Vagina (tissue), 2 donors: ENCODE measurements at regions not wholly inside any gene's neighbourhood (a gene's known extent, or its start where the extent isn't known, plus 50 kb on each side); places are given as distances from the start of the nearest gene placed in this dataset.

Experiments used
- DNase-seq, 2 donors: peaks; one replicate each; pipeline ENCODE4 v3.0.0-alpha.2; 2017; ENCODE audit errors: extremely low spot score in 2 of 2
- H3K27ac ChIP-seq: fragments of 200-600 bp; sonication (generic); one replicate; pipeline ENCODE4 v1.5.1; 2019
- H3K27me3 ChIP-seq: fragments of 200-600 bp; sonication (generic); one replicate; pipeline ENCODE4 v1.5.1; 2019
- H3K36me3 ChIP-seq, 2 donors: fragments of 200-600 bp; sonication (generic); one replicate each; pipeline ENCODE4 v1.5.1; 2017 to 2019
- H3K4me1 ChIP-seq: fragments of 200-600 bp; sonication (generic); one replicate; pipeline ENCODE4 v1.5.1; 2019
- H3K4me3 ChIP-seq, 2 donors: fragments of 200-600 bp; sonication (generic); 1 replicate in 1 of 2; 2 replicates in 1 of 2; pipeline ENCODE4 v1.5.1; 2016 to 2019
- H3K9me3 ChIP-seq: fragments of 200-600 bp; sonication (generic); one replicate; pipeline ENCODE4 v1.5.1; 2019
- POLR2A ChIP-seq, 2 donors: fragments of 450-650 bp; IDR thresholded peaks; one replicate each; pipeline ENCODE4 v1.6.1; 2017; ENCODE audit warnings: antibody characterized with exemption in 2 of 2, mild to moderate bottlenecking in 2 of 2, moderate library complexity in 2 of 2
- POLR2AphosphoS5 ChIP-seq, 2 donors: sonication (generic); formaldehyde crosslinking; IDR thresholded peaks; one replicate each; pipeline ENCODE4 v1.9.0; 2017; ENCODE audit warnings: antibody characterized with exemption in 2 of 2, mild to moderate bottlenecking in 2 of 2, low read depth in 1 of 2; ENCODE audit not compliant: insufficient read depth in 1 of 2
- intact Hi-C: fragments of 100-400 bp; cut with DNase I; formaldehyde crosslinking; loops from one replicate; pipeline ENCODE4 v1.15.1; 2023
- TF ChIP-seq, protein P1 (sequence below), 3 experiments: fragments of 450-650 bp in 2 of 3; fragments of 200-600 bp in 1 of 3; sonication (generic) in 1 of 3; IDR thresholded peaks; one replicate each; pipeline ENCODE4 v1.5.1; 2017 to 2019; ENCODE audit warnings: antibody characterized with exemption in 3 of 3, mild to moderate bottlenecking in 2 of 3, moderate library complexity in 2 of 3

DNA sequence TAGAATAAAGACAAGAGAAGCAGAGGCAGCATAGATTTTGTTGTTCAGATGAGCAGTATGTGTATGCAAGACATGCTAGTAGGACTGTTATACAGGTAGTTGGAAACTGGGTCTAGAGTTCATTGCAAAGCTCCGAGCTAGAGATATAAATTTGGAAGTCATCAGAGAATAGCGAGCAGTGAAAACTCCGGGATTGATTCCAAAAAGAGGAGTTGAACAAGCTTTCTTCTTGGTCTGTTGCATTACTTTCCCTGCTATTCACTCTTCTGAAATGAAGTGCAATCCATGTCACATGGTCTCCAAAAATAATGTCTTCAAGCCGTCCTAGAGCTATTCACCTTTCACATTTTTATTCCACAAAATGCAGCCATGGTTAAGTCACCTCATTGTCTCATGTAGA is 67.9 kb upstream of the ZNF462 start:
- Histone ChIP-seq H3K4me3 (no peak overlapping the region), H3K9me3 (no peaks in the 10 kb centered on the region), H3K27me3 (no peaks in the 10 kb centered on the region), H3K4me1 (no peaks in the 10 kb centered on the region), H3K27ac (no peak overlapping the region), H3K36me3 (no peaks in the 10 kb centered on the region)
- DNase-seq: no peak
- intact Hi-C loops: no loop called here
- TF ChIP-seq, protein P1, sequence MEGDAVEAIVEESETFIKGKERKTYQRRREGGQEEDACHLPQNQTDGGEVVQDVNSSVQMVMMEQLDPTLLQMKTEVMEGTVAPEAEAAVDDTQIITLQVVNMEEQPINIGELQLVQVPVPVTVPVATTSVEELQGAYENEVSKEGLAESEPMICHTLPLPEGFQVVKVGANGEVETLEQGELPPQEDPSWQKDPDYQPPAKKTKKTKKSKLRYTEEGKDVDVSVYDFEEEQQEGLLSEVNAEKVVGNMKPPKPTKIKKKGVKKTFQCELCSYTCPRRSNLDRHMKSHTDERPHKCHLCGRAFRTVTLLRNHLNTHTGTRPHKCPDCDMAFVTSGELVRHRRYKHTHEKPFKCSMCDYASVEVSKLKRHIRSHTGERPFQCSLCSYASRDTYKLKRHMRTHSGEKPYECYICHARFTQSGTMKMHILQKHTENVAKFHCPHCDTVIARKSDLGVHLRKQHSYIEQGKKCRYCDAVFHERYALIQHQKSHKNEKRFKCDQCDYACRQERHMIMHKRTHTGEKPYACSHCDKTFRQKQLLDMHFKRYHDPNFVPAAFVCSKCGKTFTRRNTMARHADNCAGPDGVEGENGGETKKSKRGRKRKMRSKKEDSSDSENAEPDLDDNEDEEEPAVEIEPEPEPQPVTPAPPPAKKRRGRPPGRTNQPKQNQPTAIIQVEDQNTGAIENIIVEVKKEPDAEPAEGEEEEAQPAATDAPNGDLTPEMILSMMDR (IDR thresholded peaks at IDR 0.05): no peak
- no peak for TF ChIP-seq POLR2A (IDR thresholded peaks at IDR 0.05)
- TF ChIP-seq POLR2AphosphoS5 (IDR thresholded peaks at IDR 0.05; ENCODE audit: insufficient read depth in 1 of 2, low read depth in 1 of 2): no peak

DNA sequence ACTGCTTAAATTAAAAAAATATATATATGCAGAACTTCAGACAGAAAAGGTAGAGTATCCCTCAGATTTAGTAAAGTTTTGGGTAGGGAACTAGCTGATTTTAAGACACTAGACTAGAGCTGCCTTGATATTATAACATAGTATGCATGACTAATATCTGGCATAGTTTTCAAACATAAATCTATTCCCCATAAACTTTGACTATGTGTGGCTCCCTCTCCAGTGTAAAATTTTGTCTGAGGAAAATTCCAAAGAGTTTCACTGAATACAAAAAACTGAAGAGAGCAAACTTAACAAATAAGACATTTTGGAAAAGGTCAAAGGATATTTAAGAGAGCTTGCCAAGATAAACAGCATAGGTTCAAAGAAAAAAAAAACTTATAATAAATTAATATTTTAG is 66.2 kb upstream of the ZNF462 start:
- H3K36me3 ChIP-seq: no peaks in the 10 kb centered on the region
- no peaks in the 10 kb centered on the region for H3K27me3 ChIP-seq
- no peak overlapping the region for H3K4me3 ChIP-seq
- no peak for TF ChIP-seq POLR2AphosphoS5 (IDR thresholded peaks at IDR 0.05; ENCODE audit: insufficient read depth in 1 of 2, low read depth in 1 of 2)
- TF ChIP-seq, protein P1 (IDR thresholded peaks at IDR 0.05): no peak
- TF ChIP-seq POLR2A (IDR thresholded peaks at IDR 0.05): no peak
- no peaks in the 10 kb centered on the region for H3K4me1 ChIP-seq
- intact Hi-C loops: no loop called here
- DNase-seq: no peak
- H3K9me3 ChIP-seq: no peaks in the 10 kb centered on the region
- no peak overlapping the region for H3K27ac ChIP-seq

DNA sequence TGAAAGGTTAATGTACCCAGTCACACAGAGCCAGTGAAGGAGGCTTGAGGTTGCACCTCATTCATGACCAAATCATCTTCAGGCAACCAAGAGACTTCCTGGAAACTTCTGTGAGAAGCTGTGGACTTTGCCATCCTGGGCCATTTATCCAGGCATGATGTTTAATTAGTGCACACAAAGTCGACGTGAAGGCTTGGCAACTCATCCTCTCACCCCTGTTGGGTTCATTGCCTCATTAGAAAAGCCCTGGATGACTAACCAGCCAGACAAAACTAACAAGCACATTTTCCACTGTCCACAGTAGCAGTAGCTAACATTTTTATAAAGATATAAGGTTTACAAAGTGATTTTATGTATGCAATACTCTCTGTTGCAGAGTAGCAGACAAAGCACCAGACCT is 65.7 kb upstream of the ZNF462 start:
- H3K4me1 ChIP-seq: no peaks in the 10 kb centered on the region

DNA sequence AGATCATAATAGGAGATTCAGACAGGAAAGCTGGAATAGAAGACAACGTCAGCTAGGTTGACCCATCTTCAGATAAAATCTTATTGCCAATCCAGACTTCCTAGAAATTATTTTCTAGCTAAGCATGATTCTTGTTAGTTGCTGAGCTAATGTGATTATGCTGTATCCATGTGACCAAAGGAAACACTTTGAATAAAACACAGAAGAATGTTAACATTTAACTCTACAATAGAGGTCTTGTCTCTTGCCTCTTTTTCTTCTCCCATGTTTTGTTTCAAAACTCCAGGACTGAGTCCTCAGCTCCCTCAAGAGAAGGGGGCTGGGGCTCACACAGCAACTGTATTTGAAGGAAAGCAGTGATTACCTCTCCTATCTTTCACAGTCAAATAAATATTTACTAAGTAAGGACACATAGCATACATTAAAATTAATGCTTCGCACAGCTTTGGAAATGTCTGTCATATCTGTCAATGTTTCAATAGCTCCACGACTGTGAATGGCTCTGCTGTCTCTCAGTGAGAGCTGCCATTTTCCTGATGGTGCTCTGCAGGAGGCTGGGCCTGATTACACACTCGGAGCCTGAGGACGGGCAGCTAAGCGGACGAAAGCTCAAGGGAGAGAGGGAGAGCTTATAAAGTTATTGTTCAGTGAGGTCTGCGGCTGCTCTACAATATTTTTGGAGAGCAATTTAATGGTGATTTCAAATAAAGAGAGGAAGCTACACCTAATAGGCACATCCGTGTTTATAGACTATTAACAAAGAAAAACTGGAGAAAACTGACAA is 64.8 kb upstream of the ZNF462 start:
- TF ChIP-seq POLR2A (IDR thresholded peaks at IDR 0.05) (no peak), POLR2AphosphoS5 (IDR thresholded peaks at IDR 0.05; ENCODE audit: insufficient read depth in 1 of 2, low read depth in 1 of 2) (no peak)
- TF ChIP-seq, protein P1 (IDR thresholded peaks at IDR 0.05): no peak
- DNase-seq: no peak
- H3K36me3 ChIP-seq: no peaks in the 10 kb centered on the region
- no peak overlapping the region for H3K4me3 ChIP-seq
- no peaks in the 10 kb centered on the region for H3K27me3 ChIP-seq
- no peaks in the 10 kb centered on the region for H3K4me1 ChIP-seq
- intact Hi-C loops: no loop called here
- H3K27ac ChIP-seq: no peak overlapping the region
- no peaks in the 10 kb centered on the region for H3K9me3 ChIP-seq

More for the DNA sequence above, 65.7 kb upstream of the ZNF462 start:
- H3K4me3 ChIP-seq: no peak overlapping the region
- intact Hi-C loops: no loop called here
- H3K27me3 ChIP-seq: no peaks in the 10 kb centered on the region
- no peak overlapping the region for H3K27ac ChIP-seq
- no peaks in the 10 kb centered on the region for H3K9me3 ChIP-seq
- TF ChIP-seq POLR2A (IDR thresholded peaks at IDR 0.05) (no peak), POLR2AphosphoS5 (IDR thresholded peaks at IDR 0.05; ENCODE audit: insufficient read depth in 1 of 2, low read depth in 1 of 2) (no peak)
- TF ChIP-seq, protein P1 (IDR thresholded peaks at IDR 0.05): no peak
- no peak for DNase-seq
- H3K36me3 ChIP-seq: no peaks in the 10 kb centered on the region

DNA sequence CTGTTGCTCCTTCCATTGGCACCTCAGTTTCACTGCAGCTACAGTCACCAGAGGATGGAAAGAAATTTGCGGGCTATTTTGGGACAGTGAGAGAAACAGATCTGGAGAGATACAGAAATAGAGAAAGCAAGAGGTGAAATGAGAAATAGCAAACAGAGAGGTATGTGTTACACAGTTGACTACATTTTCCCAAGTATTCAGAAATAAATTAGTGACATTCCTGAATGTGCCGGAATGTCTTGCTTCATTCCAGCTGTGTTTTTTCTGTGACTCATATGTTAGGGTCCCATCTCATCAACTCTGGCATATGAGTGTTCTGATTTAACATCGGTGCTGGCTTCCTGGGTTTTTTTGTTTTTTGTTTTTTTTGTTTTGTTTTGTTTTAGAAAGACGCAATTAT is 63.8 kb upstream of the ZNF462 start:
- TF ChIP-seq POLR2AphosphoS5 (IDR thresholded peaks at IDR 0.05; ENCODE audit: insufficient read depth in 1 of 2, low read depth in 1 of 2) (no peak), POLR2A (IDR thresholded peaks at IDR 0.05) (no peak)
- TF ChIP-seq, protein P1 (IDR thresholded peaks at IDR 0.05): no peak
- Histone ChIP-seq H3K27ac (no peak overlapping the region), H3K9me3 (no peaks in the 10 kb centered on the region), H3K4me1 (no peaks in the 10 kb centered on the region), H3K27me3 (no peaks in the 10 kb centered on the region), H3K4me3 (no peak overlapping the region), H3K36me3 (no peaks in the 10 kb centered on the region)
- DNase-seq: no peak
- intact Hi-C loops: no loop called here
